ENCODE measurements at regions not wholly inside any gene's neighbourhood (a gene's known extent, or its start where the extent isn't known, plus 50 kb on each side); places are given as distances from the start of the nearest gene placed in this dataset.

GRCh38 chr19:29293736-29294342, 80.9 kb upstream of the UQCRFS1 start:
- Mint-ChIP-seq H3K9me3 (ENCODE audit: unreplicated experiment) (peaks cover 25% of the 10 kb centered on the region), H3K4me3 (ENCODE audit: unreplicated experiment) (no peak overlapping the region), H3K4me1 (ENCODE audit: unreplicated experiment) (no peaks in the 10 kb centered on the region), H3K36me3 (ENCODE audit: unreplicated experiment) (no peaks in the 10 kb centered on the region), H3K27me3 (ENCODE audit: unreplicated experiment) (no peaks in the 10 kb centered on the region), H3K27ac (ENCODE audit: unreplicated experiment) (no peak overlapping the region)
- no peak for DNase-seq (ENCODE audit: extremely low spot score, unreplicated experiment)
- TF ChIP-seq CTCF (IDR thresholded peaks at IDR 0.05): no peak

GRCh38 chr19:29294343-29294811, 81.4 kb upstream of the UQCRFS1 start:
- no peak for DNase-seq (ENCODE audit: extremely low spot score, unreplicated experiment)
- Mint-ChIP-seq H3K4me3 (ENCODE audit: unreplicated experiment) (no peak overlapping the region), H3K4me1 (ENCODE audit: unreplicated experiment) (no peaks in the 10 kb centered on the region), H3K9me3 (ENCODE audit: unreplicated experiment) (peaks cover 25% of the 10 kb centered on the region), H3K36me3 (ENCODE audit: unreplicated experiment) (no peaks in the 10 kb centered on the region), H3K27ac (ENCODE audit: unreplicated experiment) (no peak overlapping the region), H3K27me3 (ENCODE audit: unreplicated experiment) (no peaks in the 10 kb centered on the region)
- TF ChIP-seq CTCF (IDR thresholded peaks at IDR 0.05): no peak

DNA sequence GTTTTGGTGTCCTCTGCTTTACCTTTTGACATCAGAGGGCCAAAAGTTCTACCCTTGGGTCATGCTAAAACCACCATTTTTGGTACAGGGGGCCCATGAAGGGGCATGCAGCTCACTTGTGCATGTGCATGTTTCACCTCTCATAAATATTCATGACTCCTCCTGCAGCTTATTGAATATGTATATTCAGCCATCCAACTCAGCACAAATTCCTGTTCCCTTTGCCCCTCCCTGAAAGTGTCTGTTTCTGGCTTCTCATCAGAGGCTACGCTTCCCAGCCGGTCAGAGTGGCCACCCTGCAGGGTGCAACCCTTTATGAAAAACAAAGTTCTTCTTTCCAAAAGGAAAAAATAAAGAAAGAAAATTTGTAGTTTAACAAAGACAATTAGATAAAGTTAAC, 82.3 kb upstream of the UQCRFS1 start:
- H3K36me3 Mint-ChIP-seq (ENCODE audit: unreplicated experiment): no peaks in the 10 kb centered on the region
- no peak overlapping the region for H3K4me3 Mint-ChIP-seq (ENCODE audit: unreplicated experiment)
- H3K27me3 Mint-ChIP-seq (ENCODE audit: unreplicated experiment): no peaks in the 10 kb centered on the region
- TF ChIP-seq CTCF (IDR thresholded peaks at IDR 0.05): no peak
- no peak overlapping the region for H3K27ac Mint-ChIP-seq (ENCODE audit: unreplicated experiment)
- H3K9me3 Mint-ChIP-seq (ENCODE audit: unreplicated experiment): peaks cover 25% of the 10 kb centered on the region
- H3K4me1 Mint-ChIP-seq (ENCODE audit: unreplicated experiment): no peaks in the 10 kb centered on the region
- DNase-seq (ENCODE audit: extremely low spot score, unreplicated experiment): no peak

- TF ChIP-seq CTCF (IDR thresholded peaks at IDR 0.05): no peak
- Mint-ChIP-seq H3K36me3 (ENCODE audit: unreplicated experiment) (no peaks in the 10 kb centered on the region), H3K27me3 (ENCODE audit: unreplicated experiment) (no peaks in the 10 kb centered on the region), H3K4me3 (ENCODE audit: unreplicated experiment) (no peak overlapping the region), H3K27ac (ENCODE audit: unreplicated experiment) (no peak overlapping the region), H3K4me1 (ENCODE audit: unreplicated experiment) (no peaks in the 10 kb centered on the region), H3K9me3 (ENCODE audit: unreplicated experiment) (peaks cover 21% of the 10 kb centered on the region)
- DNase-seq (ENCODE audit: extremely low spot score, unreplicated experiment): no peak
Measured at GRCh38 chr19:29297381-29297780, 84.4 kb upstream of the UQCRFS1 start.

- Mint-ChIP-seq H3K36me3 (ENCODE audit: unreplicated experiment) (no peaks in the 10 kb centered on the region), H3K4me3 (ENCODE audit: unreplicated experiment) (no peak overlapping the region), H3K4me1 (ENCODE audit: unreplicated experiment) (no peaks in the 10 kb centered on the region), H3K27me3 (ENCODE audit: unreplicated experiment) (no peaks in the 10 kb centered on the region), H3K27ac (ENCODE audit: unreplicated experiment) (no peak overlapping the region), H3K9me3 (ENCODE audit: unreplicated experiment) (peaks cover 10% of the 10 kb centered on the region)
- no peak for TF ChIP-seq CTCF (IDR thresholded peaks at IDR 0.05)
- no peak for DNase-seq (ENCODE audit: extremely low spot score, unreplicated experiment)
Measured at GRCh38 chr19:29299416-29300380, 86.7 kb upstream of the UQCRFS1 start.

Data from osteocyte (in vitro differentiated cells).